ENCODE measurements at regions not wholly inside any gene's neighbourhood (a gene's known extent, or its start where the extent isn't known, plus 50 kb on each side); places are given as distances from the start of the nearest gene placed in this dataset.

GRCh38 chr4:18369561-18369960 lies 348.0 kb upstream of the LCORL start:
- TF ChIP-seq, protein P1, sequence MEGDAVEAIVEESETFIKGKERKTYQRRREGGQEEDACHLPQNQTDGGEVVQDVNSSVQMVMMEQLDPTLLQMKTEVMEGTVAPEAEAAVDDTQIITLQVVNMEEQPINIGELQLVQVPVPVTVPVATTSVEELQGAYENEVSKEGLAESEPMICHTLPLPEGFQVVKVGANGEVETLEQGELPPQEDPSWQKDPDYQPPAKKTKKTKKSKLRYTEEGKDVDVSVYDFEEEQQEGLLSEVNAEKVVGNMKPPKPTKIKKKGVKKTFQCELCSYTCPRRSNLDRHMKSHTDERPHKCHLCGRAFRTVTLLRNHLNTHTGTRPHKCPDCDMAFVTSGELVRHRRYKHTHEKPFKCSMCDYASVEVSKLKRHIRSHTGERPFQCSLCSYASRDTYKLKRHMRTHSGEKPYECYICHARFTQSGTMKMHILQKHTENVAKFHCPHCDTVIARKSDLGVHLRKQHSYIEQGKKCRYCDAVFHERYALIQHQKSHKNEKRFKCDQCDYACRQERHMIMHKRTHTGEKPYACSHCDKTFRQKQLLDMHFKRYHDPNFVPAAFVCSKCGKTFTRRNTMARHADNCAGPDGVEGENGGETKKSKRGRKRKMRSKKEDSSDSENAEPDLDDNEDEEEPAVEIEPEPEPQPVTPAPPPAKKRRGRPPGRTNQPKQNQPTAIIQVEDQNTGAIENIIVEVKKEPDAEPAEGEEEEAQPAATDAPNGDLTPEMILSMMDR (IDR thresholded peaks at IDR 0.05): no peak
- no peak for TF ChIP-seq POLR2A (IDR thresholded peaks at IDR 0.05)
- no peak for TF ChIP-seq POLR2AphosphoS5 (IDR thresholded peaks at IDR 0.05)
- no peak for TF ChIP-seq EP300 (IDR thresholded peaks at IDR 0.05)
